ENCODE measurements at regions not wholly inside any gene's neighbourhood (a gene's known extent, or its start where the extent isn't known, plus 50 kb on each side); places are given as distances from the start of the nearest gene placed in this dataset.

DNA sequence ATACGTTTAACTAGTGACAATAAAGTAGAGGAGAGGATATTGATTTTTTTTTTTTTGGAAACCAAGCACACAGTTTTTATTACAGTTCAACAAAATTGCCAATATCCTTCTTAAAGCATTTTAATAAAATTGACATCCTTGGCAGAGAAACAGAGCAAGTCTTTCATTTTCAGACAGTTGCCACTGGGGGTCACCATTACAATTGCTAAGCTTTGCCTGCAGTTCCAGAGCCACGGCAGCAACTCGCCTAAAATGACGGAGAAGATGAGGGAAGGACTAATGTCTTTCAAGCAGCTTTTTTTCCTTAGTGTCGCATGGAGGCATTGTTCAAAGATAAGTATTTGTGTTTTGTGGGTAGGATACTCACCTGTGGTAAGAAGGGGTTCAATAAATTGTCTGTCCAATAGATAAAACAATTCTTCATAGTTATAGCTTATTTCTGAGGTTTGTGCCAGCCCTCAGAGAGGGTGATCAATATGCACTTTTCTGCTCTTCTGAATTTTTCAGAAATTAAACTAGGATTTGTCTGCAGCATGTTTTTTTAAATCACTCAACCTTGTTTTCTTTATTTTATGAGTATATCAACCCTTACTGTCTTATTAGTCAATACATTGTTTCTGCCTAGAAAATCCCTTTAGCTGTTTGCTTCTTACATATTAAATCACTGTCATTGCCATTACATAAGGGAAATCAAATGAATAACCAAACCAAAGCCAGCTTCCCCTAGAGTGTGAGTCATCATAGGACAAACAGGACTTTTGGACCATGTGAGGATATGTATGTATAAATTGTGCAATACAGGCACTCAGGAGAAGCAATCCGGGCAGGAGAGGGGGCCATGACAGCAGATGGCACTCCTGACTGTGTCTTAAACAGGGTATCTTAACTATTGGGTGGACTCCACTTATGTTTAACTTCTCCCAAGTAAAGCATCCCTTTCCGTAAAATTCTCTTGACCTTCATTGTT, 508.1 kb upstream of the ARX start:
- Mint-ChIP-seq H3K36me3 (no peaks in the 10 kb centered on the region), H3K4me1 (peaks cover 3% of the 10 kb centered on the region), H3K9me3 (no peaks in the 10 kb centered on the region), H3K27ac (no peak overlapping the region), H3K27me3 (ENCODE audit: insufficient read depth, low read depth) (no peaks in the 10 kb centered on the region), H3K4me3 (no peak overlapping the region)
- Histone ChIP-seq H3K4me2 (no peak overlapping the region), H3K4me1 (no peaks in the 10 kb centered on the region), H3K79me2 (ENCODE audit: low read depth) (no peaks in the 10 kb centered on the region), H3K4me3 (no peak overlapping the region), H3K36me3 (no peaks in the 10 kb centered on the region), H3K9ac (no peak overlapping the region), H4K20me1 (ENCODE audit: low read depth) (no peaks in the 10 kb centered on the region), H3F3A (ENCODE audit: low read depth) (no peaks in the 10 kb centered on the region), H3K9me3 (ENCODE audit: low read depth) (no peaks in the 10 kb centered on the region), H3K27me3 (no peaks in the 10 kb centered on the region), H2AFZ (replicated peaks) (no peak overlapping the region), H3K27ac (no peak overlapping the region)
- DNase-seq (ENCODE audit: low spot score), result peak; percentile 60
- TF ChIP-seq EZH2 (IDR thresholded peaks at IDR 0.05) (no peak), CTCF (IDR thresholded peaks at IDR 0.05) (peak; percentile 61), EZH2phosphoT487 (IDR thresholded peaks at IDR 0.05) (no peak)

DNA sequence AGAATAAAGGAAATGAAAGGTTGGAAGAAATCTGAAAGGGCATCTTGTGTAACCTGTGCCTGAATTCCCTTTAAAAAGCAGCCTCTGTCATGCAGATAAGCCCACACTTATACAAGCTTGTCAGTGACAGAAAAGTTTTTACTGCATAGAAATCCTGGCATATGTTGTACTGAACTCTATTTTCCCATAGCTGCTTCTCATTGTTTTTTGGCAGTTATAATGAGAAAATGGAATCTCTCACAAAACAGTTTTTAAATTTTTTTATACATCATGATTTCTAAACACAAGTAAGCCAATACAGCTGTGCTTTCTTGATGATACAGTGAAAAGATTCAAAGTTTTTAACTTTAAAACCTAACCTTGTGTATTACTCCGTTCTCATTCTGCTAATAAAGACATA, 511.4 kb upstream of the ARX start:
- H3K4me1 Mint-ChIP-seq, result peaks cover 8% of the 10 kb centered on the region
- no peaks in the 10 kb centered on the region for H3K27me3 ChIP-seq
- no peaks in the 10 kb centered on the region for H4K20me1 ChIP-seq (ENCODE audit: low read depth)
- H3K9me3 ChIP-seq (ENCODE audit: low read depth), result no peaks in the 10 kb centered on the region
- TF ChIP-seq CTCF (IDR thresholded peaks at IDR 0.05) (no peak), EZH2 (IDR thresholded peaks at IDR 0.05) (no peak), EZH2phosphoT487 (IDR thresholded peaks at IDR 0.05) (no peak)
- H3K36me3 ChIP-seq, result no peaks in the 10 kb centered on the region
- no peaks in the 10 kb centered on the region for H3K79me2 ChIP-seq (ENCODE audit: low read depth)
- H3K4me3 ChIP-seq, result no peak overlapping the region
- H3K4me2 ChIP-seq, result no peak overlapping the region
- no peaks in the 10 kb centered on the region for H3K4me1 ChIP-seq
- no peaks in the 10 kb centered on the region for H3F3A ChIP-seq (ENCODE audit: low read depth)
- H3K9ac ChIP-seq, result no peak overlapping the region
- no peak for DNase-seq (ENCODE audit: low spot score)
- H3K27ac ChIP-seq, result no peak overlapping the region
- H2AFZ ChIP-seq (replicated peaks), result no peak overlapping the region
- no peaks in the 10 kb centered on the region for H3K27me3 Mint-ChIP-seq (ENCODE audit: insufficient read depth, low read depth)
- no peaks in the 10 kb centered on the region for H3K36me3 Mint-ChIP-seq
- H3K27ac Mint-ChIP-seq, result no peak overlapping the region
- H3K9me3 Mint-ChIP-seq, result no peaks in the 10 kb centered on the region
- no peak overlapping the region for H3K4me3 Mint-ChIP-seq

GRCh38 chrX:25527596-25527995, 511.8 kb upstream of the ARX start:
- Histone ChIP-seq H3K27me3 (no peaks in the 10 kb centered on the region), H3F3A (ENCODE audit: low read depth) (no peaks in the 10 kb centered on the region), H3K4me1 (no peaks in the 10 kb centered on the region), H3K9me3 (ENCODE audit: low read depth) (no peaks in the 10 kb centered on the region), H3K27ac (no peak overlapping the region), H4K20me1 (ENCODE audit: low read depth) (no peaks in the 10 kb centered on the region), H3K4me2 (no peak overlapping the region), H3K79me2 (ENCODE audit: low read depth) (no peaks in the 10 kb centered on the region), H3K36me3 (no peaks in the 10 kb centered on the region), H3K9ac (no peak overlapping the region), H2AFZ (replicated peaks) (no peak overlapping the region), H3K4me3 (no peak overlapping the region)
- H3K9me3 Mint-ChIP-seq, result no peaks in the 10 kb centered on the region
- DNase-seq (ENCODE audit: low spot score), result no peak
- peaks cover 8% of the 10 kb centered on the region for H3K4me1 Mint-ChIP-seq
- H3K27ac Mint-ChIP-seq, result no peak overlapping the region
- H3K27me3 Mint-ChIP-seq (ENCODE audit: insufficient read depth, low read depth), result no peaks in the 10 kb centered on the region
- no peaks in the 10 kb centered on the region for H3K36me3 Mint-ChIP-seq
- no peak overlapping the region for H3K4me3 Mint-ChIP-seq
- TF ChIP-seq CTCF (IDR thresholded peaks at IDR 0.05) (no peak), EZH2phosphoT487 (IDR thresholded peaks at IDR 0.05) (no peak), EZH2 (IDR thresholded peaks at IDR 0.05) (no peak)
